ENCODE measurements at regions not wholly inside any gene's neighbourhood (a gene's known extent, or its start where the extent isn't known, plus 50 kb on each side); places are given as distances from the start of the nearest gene placed in this dataset.

- no peaks in the 10 kb centered on the region for H3K4me1 ChIP-seq
- H3K36me3 ChIP-seq = no peaks in the 10 kb centered on the region
- no peak overlapping the region for H3K27ac ChIP-seq
- H3K4me3 ChIP-seq = no peak overlapping the region
- TF ChIP-seq CTCF (IDR thresholded peaks at IDR 0.05) (no peak), POLR2A (IDR thresholded peaks at IDR 0.05) (no peak), POLR2AphosphoS5 (IDR thresholded peaks at IDR 0.05) (no peak)
- H3K27me3 ChIP-seq = no peaks in the 10 kb centered on the region
- intact Hi-C loops (cut with DNase I; ENCODE audit: low total_unique reads) = no loop called here
- H3K9me3 ChIP-seq = no peaks in the 10 kb centered on the region
- DNase-seq (ENCODE audit: low spot score in 2 of 2) = no peak
Measured at GRCh38 chr3:193932576-193932975, 203.4 kb upstream of the HES1 start.

- Histone ChIP-seq H3K27ac (no peak overlapping the region), H3K4me1 (no peaks in the 10 kb centered on the region), H3K9me3 (no peaks in the 10 kb centered on the region), H3K4me3 (no peak overlapping the region), H3K36me3 (no peaks in the 10 kb centered on the region), H3K27me3 (no peaks in the 10 kb centered on the region)
- intact Hi-C loops (cut with DNase I; ENCODE audit: low total_unique reads) = no loop called here
- DNase-seq (ENCODE audit: low spot score in 2 of 2) = no peak
- TF ChIP-seq CTCF (IDR thresholded peaks at IDR 0.05) (no peak), POLR2AphosphoS5 (IDR thresholded peaks at IDR 0.05) (no peak), POLR2A (IDR thresholded peaks at IDR 0.05) (no peak)
Measured at GRCh38 chr3:193933451-193933850, 202.5 kb upstream of the HES1 start.

- Histone ChIP-seq H3K9me3 (no peaks in the 10 kb centered on the region), H3K27ac (no peak overlapping the region), H3K36me3 (no peaks in the 10 kb centered on the region), H3K4me1 (no peaks in the 10 kb centered on the region), H3K27me3 (no peaks in the 10 kb centered on the region), H3K4me3 (no peak overlapping the region)
- intact Hi-C loops (cut with DNase I; ENCODE audit: low total_unique reads) = no loop called here
- TF ChIP-seq CTCF (IDR thresholded peaks at IDR 0.05) (no peak), POLR2AphosphoS5 (IDR thresholded peaks at IDR 0.05) (no peak), POLR2A (IDR thresholded peaks at IDR 0.05) (no peak)
- DNase-seq (ENCODE audit: low spot score in 2 of 2) = no peak
Measured at GRCh38 chr3:193935916-193936315, 200.0 kb upstream of the HES1 start.

DNA sequence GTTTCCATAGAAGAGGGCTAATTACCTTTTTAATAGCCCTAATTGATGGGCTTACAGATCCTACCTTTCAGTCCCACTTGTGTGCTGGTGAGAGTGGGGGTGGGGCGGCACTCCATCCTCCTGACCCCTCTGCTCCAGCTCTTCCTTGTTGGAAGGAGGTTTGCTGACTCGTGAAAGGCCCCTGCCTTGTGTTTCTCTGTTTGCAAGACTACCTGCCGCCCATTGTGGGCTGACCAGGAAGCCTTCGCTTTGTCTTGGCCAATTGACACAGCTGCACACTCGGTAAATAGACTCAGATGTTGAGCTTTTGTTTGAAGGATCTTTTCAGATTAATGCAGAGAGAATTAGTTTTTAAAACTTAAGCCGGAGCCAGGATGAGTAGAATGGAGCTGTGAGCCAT is 197.3 kb upstream of the HES1 start:
- H3K4me3 ChIP-seq = peak overlapping the region in 1 of 3 donors; percentile 4
- no peak for DNase-seq (ENCODE audit: low spot score in 2 of 2)
- TF ChIP-seq POLR2AphosphoS5 (IDR thresholded peaks at IDR 0.05) = no peak
- TF ChIP-seq CTCF (IDR thresholded peaks at IDR 0.05) = no peak
- TF ChIP-seq POLR2A (IDR thresholded peaks at IDR 0.05) = no peak
- H3K36me3 ChIP-seq = no peaks in the 10 kb centered on the region
- H3K4me1 ChIP-seq = no peaks in the 10 kb centered on the region
- H3K27ac ChIP-seq = peak overlapping the region in 1 of 2 donors; percentile 23
- no peaks in the 10 kb centered on the region for H3K27me3 ChIP-seq
- intact Hi-C loops (cut with DNase I; ENCODE audit: low total_unique reads) = no loop called here
- no peaks in the 10 kb centered on the region for H3K9me3 ChIP-seq

GRCh38 chr3:193939527-193939926 is 196.4 kb upstream of the HES1 start:
- no peak for TF ChIP-seq POLR2AphosphoS5 (IDR thresholded peaks at IDR 0.05)
- Histone ChIP-seq H3K9me3 (no peaks in the 10 kb centered on the region), H3K4me1 (no peaks in the 10 kb centered on the region), H3K36me3 (no peaks in the 10 kb centered on the region), H3K4me3 (no peak overlapping the region), H3K27me3 (no peaks in the 10 kb centered on the region), H3K27ac (no peak overlapping the region)
- intact Hi-C loops (cut with DNase I; ENCODE audit: low total_unique reads) = no loop called here
- DNase-seq (ENCODE audit: low spot score in 2 of 2) = no peak

GRCh38 chr3:193940526-193940925 is 195.4 kb upstream of the HES1 start:
- TF ChIP-seq POLR2AphosphoS5 (IDR thresholded peaks at IDR 0.05) (no peak), POLR2A (IDR thresholded peaks at IDR 0.05) (no peak), CTCF (IDR thresholded peaks at IDR 0.05) (no peak)

More at GRCh38 chr3:193940526-193940925, 195.4 kb upstream of the HES1 start:
- Histone ChIP-seq H3K9me3 (no peaks in the 10 kb centered on the region), H3K27ac (no peak overlapping the region), H3K36me3 (no peaks in the 10 kb centered on the region), H3K27me3 (no peaks in the 10 kb centered on the region), H3K4me1 (no peaks in the 10 kb centered on the region), H3K4me3 (no peak overlapping the region)
- DNase-seq (ENCODE audit: low spot score in 2 of 2) = no peak
- intact Hi-C loops (cut with DNase I; ENCODE audit: low total_unique reads) = no loop called here
